ENCODE measurements at regions not wholly inside any gene's neighbourhood (a gene's known extent, or its start where the extent isn't known, plus 50 kb on each side); places are given as distances from the start of the nearest gene placed in this dataset.

DNA sequence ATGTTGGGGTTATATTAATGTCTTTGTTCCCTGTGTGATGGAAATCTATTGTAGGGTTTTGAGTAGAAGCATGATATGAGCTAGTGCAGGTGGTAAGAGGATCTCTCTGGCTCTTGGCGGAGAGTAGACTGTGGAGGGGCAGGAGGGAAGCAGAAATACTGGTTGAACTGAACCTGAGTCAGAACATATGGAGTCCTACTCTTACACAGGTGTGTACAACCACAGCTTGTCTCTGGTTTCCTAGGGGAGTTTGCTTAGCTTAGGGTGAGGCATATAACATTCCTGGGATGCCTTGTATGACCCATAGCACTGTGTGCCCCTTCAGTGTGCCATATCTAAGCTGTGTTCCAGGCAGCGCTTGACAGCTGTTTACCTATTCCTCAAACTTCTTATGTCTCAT is 97.3 kb upstream of the GCFC2 start:
- DNase-seq (ENCODE audit: low spot score) = no peak

DNA sequence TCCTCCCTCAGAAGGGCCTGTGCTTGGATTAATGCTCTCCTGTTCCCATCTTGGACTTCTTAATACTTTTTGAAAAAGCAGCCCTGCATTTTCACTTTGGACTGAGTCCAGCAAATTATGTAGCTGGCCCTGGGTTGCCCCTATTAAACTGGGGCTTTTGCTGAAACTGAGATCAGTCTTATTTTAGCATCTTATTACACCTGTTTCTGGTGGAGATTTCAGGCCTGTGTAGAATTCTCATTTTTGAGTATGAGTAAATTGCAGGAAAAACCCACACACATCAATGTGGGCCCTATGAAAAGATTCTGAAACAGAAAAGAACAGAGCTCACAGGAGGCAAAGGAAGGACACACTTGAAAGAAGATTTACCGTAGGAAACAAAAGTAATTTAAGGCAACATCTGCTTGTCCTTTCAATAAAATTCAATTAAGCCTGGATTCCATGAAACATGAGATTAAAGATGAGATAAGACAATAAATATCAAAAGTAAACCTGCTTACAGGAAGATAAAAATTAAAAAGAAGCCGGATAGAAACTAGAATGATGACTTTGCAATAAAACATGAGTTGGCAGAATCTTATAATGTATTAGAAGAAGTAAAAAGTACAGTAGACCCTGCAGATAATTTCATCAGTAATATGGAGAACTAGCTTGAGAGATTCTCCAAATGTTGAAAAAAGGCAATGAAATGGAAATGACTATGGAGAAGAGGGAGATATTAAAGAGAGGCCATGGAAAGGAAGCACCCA is 90.7 kb upstream of the GCFC2 start:
- no peak for DNase-seq (ENCODE audit: low spot score)

DNA sequence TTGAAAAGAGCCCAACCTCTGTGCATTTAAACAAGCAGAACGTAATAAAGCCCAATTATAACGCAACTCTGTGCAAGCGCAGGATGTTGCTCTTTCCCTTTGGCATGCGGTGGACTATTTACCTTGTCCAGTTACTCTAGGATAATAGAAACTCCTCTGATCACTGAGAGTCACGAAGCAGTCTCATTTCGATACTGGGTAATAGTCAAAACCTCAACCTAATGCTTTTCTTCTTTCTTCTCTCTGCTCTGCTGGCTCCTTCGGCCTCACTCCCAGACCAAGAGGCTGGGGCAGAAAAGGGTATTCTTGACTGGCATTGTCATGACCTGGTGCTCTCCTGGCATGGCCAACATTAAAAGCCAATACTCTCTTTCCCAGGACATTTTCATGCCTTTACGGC is 89.7 kb upstream of the GCFC2 start:
- no peak for DNase-seq (ENCODE audit: low spot score)

DNA sequence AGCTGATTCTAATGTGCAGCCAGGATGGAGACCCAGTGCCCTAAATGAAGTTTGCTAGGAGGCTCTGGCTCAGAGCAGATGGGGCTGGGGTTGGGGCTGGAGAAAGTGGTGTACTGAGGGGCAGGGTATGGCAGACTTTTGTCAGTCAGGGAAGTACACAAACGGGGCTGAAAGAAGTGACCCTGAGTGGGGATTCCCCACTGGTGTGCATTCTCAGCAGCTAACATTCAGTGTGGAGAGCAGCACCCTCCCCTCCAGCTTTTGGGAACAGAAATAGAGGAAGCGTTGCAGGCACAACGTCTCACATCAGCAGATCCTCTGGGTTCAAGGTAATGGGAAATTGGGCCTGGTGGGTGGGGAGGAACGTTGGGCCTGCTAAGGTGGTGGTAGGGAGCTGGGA is 89.1 kb upstream of the GCFC2 start:
- no peak for DNase-seq (ENCODE audit: low spot score)

DNA sequence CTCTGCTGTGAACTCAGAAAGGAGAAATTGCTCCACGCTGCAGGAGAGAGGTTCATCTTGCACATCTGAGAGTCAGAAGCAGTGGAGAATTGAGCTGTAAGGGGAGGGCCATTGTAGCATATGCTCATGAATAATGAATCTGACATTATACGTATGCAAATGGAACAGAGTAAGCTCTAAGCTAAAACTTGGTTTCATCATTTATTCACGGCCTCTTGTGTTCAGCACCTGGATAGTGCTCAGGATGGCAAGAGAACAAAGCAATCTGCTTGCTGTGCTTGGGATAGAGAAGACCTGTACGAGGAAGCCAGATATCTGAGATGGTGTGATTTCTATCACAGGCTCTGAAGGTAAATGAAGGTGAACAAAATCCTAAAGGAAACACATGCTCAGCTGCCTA is 87.9 kb upstream of the GCFC2 start:
- DNase-seq (ENCODE audit: low spot score) = no peak

DNA sequence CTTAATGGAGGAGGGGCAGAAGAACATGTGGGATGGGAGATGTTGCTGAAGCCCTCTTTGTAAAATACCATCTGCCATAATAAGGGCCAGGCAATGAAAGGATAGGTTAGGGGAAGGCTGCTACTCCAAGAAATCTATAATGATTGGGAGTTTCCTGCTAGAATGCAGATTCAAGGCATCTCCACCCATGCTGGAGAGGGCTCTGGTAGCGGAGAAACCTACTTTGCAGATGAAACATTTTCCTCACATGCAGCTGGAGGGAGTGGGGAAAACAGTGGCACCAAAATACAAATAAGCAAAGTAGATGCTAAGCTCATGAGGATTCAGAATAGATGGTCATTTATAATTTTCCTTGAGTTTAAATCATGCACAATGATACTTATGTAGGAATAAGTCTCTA is 82.3 kb upstream of the GCFC2 start:
- DNase-seq (ENCODE audit: low spot score) = no peak

DNA sequence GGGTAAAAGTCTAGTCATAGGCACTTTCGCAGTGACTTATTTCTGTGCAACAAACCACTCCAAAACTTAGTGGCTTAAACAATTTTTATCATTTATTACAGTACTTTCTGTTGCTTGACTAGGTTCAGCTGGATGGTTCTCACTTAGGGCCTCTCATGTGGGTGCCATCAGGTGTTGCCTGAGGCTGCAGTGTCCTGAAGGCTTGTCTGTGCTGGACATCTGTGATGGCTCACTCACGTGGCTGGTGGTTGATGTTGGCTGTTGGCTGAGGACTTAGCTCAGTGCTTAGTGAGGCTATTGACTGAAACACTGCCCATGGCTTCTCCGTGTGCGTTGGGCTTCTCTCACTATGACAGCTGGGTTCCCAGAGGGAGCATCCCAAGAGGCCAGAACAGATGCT is 81.4 kb upstream of the GCFC2 start:
- DNase-seq (ENCODE audit: low spot score) = peak; percentile 38

DNA sequence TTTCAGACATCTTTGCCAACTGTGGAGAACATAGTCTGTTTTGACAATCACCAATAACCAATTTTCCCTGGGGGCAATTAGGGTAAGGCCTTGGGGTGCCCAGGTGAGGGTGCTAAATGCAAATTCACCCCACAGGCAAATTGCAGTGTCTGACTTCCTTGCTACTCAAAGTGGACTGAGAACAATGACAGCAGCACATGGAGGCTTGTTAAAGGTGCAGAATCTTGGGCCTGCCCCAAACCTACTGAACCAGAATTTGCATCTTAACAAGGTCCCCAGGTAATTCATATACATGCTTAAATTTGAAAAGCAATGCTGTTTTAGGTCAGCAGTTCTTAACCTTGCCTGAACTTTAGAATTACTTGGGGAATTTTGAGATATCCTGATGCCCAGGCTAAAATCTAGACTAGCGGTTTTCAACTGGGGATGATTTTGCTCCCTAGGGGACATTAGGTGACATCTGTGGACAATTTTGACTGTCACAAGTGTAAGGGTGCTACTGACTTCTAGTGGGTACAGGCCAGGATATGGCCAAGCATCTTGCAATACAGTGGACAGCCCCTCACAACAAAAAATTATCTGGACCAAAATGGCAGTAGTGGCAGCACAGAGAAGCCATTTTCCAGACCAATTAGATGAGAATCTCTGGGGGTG is 80.2 kb upstream of the GCFC2 start:
- no peak for DNase-seq (ENCODE audit: low spot score)

DNA sequence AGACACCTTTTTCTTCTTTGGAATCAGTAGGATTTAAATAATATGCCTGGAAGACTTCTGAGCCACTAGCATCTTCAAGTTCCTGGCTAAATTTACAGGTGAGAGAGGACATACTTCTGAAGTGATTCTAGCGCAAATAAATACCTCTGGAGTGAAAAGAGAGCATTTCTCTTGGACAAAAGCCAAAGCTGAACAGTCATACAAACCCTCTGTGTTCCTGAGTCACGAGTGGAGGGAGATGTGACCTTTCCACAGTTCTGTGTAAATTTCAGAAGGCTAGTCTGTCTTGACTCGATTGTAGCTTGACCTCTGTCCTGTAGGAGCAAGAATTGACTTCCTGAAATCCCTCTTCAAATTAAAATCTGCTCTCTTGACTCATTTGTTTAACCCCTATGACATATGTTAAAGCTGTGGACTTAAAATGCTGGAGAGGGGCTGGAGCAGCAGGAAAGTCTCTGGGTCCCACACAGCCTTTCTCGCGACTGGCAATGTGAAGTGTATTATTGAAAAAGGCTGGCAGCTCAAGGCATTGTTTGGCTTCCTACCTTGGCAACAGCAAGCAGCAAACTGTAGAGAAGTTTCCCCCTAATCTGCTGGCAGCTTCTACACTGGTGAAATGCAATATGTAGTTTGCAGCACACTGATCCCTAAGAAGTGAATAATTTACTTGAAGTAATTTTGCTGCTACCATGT is 79.6 kb upstream of the GCFC2 start:
- no peak for DNase-seq (ENCODE audit: low spot score)

DNA sequence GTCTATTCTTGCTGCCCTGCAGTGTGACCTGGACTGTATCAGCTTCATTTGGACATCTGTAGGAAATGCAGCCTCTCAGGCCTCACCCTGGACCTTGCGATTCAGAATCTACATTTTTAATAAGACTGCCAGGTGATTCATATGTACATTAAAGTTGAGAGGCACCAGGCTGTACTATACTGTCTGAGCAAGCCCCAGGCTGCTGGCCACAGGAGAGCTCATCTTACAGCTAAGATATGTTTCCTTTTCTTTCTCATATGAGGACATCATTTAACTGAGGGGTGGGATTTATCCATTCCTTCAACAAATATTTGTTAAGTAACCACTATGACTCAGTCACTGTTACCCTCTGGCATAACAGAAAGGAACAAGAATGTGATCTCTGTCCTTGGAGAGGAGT is 78.2 kb upstream of the GCFC2 start:
- no peak for DNase-seq (ENCODE audit: low spot score)

DNA sequence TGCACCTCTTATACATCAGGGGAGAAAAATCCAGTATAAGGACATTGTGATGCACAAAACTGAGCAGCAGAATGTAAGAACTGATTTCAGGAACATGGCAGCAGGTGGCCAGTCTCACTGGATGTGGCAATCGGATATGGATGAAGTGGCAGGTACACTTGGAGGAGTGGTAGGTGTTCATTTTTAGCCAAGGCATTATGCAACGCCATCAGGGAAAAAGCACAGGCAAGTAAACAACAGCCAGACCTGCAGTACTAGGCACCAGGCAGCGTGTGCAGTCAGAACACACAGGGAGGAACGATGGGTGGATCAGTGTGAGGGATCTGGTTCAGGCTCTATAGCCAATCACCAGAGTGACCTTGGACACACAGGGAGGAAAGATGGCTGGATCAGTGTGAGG is 77.4 kb upstream of the GCFC2 start:
- DNase-seq (ENCODE audit: low spot score) = no peak

DNA sequence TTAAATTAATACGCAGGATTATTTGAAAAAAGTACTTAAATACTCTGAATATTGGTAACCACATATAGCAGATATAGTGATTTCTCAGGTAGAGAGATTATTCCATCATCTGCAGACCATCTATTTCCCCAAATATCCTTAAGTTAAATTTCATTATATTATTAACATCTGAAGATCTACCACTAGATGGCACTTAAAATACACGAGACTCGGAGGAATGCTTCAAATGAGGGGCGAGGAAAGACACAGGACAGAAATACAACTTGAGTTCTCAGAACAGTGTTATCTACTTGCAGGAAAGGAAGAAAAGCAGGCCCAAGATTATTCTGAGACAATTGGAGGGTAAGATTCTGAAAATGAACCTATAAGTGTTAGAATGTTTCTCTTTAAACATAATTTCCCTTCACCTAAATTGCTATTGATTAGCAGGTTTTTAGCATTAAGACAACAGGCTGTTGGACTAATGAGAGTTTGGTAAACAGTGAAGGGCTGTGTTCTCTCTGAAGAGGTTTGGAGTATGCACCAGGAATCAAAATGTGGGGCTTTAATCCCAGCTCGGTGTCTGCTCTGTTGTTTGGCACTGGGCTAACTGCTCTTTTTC is 76.9 kb upstream of the GCFC2 start:
- peak; percentile 41 for DNase-seq (ENCODE audit: low spot score)

DNA sequence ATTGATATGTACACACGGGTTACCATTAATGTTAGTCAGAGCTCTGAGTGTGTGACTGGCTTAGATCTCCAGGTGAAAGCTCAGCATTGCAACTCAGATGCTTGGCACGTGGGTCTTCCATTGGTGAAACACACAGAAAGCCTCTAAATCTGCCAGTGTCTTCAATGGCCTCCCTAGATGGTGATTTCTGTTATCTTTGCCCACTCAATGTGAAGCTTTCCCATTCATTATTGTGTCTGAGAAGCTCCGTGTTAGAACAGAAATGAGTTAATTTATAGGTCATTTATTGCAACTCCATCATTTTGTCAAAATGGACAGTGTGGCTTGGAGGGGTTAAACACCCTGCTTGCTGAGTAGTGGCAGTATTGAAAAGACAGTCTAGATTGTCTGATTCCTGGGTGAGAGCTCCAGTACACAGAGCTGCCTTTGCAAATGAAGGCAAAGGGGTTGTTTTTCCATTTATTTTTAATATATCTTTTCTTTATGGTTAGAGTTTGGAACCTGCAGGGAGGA is 64.7 kb upstream of the GCFC2 start:
- DNase-seq (ENCODE audit: low spot score) = no peak

DNA sequence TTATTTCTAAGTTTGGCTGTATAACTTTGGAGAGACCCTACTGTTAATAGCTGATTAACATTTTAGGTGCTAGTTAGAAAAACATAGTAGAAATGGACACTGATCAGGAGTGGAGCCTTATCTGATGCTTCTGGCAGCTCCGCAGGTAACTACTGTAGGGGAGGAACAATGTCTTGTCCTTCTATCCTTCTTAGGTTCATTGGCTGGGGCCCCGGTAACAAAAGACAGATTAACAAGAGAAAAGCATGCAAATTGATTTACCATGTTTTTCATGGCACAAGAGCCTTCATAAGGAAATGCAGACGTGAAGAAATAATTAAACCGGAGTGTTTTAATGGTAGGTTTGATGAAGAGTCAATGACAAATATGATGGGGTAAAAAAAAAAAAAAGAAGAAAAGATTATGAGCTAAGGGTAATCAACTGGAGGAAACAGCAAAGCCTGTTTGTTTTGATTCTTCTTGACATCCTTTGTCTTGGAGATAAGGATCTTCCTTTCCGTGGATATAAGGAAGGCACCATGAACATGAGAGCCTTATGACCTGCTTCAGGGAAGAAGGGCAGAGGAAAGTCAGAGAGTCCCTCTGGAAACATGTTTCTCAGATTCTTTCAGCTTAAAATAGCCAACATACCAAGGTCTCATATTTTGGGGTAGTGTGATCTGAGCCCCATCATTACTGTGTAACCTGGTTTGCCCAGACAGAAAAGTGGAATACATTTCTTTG is 62.4 kb upstream of the GCFC2 start:
- DNase-seq (ENCODE audit: low spot score) = no peak

DNA sequence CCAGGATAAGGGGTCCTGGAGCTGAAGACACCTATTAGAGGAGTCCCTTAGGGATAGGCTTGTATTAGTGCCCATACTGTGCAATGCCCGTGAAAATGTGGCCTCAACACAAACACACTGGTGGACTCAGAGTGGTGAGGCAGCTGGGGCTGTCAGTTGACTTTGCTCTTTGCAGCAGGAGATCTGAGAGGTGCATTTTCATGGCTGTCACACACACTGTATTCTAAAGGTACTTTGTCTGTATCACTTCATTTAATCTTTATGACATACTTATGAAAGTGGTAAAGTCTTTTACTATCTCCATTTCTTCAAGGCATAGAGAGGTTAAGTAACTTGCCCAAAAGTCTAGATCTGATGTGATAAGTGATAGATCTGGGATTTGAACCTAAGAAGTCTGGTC is 55.1 kb upstream of the GCFC2 start:
- DNase-seq (ENCODE audit: low spot score) = no peak

DNA sequence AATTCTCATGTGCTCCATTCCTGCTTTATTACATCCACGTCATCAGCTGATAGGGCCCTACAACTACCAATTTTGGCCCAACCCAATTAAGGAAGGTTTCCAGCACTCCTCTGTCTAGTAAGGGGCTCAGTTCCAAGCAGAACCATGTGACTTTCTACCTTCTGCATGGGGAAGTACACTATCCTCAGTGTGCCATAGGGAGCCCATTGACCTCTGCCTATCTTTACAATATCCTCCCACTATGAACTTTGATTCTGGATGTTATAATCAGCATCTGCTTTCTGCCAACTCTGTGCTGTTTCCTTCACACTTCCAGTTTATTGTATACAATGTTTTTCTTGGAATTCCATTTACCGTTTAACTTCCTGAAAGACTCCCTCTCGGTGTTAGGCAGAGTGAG is 53.9 kb upstream of the GCFC2 start:
- DNase-seq (ENCODE audit: low spot score) = no peak

Data from D341Med (cell line).